Astrocyte of the spinal cord (primary cell): ENCODE measurements at regions not wholly inside any gene's neighbourhood (a gene's known extent, or its start where the extent isn't known, plus 50 kb on each side); places are given as distances from the start of the nearest gene placed in this dataset.

Source experiments
- DNase-seq: peaks from one replicate; pipeline ENCODE4 v3.0.0; 2011; ENCODE audit warnings: low read depth, low spot score
- H3K4me3 ChIP-seq: 2 replicates; pipeline ENCODE4 v1.5.1; 2011; ENCODE audit warnings: low read depth, mild to moderate bottlenecking, low read length, moderate library complexity
- CTCF ChIP-seq: IDR thresholded peaks from 2 replicates; pipeline ENCODE4 v1.5.1; 2012; ENCODE audit warnings: low read depth, mild to moderate bottlenecking, low read length, inconsistent platforms
- in situ Hi-C: cut with HindIII; loops from 2 replicates; pipeline ENCODE4 v1.10.0; 2017; ENCODE audit warnings: low sequenced_read_pairs

DNA sequence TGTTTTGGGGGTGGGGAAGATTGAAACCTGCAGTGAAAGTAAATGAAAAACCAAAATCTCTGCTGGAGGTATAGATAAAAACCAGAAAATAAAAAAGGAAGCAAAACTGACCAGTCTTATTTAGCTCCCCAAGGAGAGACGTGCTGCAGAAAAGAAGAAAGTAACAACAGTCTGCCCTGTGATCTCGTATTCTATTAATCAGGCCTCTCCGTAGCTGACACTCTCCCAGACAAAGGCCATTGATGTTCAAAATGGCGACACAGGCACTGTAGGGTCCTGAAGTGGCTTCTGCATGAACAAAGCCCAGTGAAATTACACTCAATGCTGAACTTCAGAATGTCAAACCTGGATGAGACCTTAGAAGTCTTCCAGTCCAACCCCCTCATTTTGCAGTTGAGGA is 106.6 kb downstream of the NXPE2 start:
- no peak for TF ChIP-seq CTCF
- H3K4me3 ChIP-seq = no peak overlapping the region
- DNase-seq = no peak
- in situ Hi-C loops = no loop called here

DNA sequence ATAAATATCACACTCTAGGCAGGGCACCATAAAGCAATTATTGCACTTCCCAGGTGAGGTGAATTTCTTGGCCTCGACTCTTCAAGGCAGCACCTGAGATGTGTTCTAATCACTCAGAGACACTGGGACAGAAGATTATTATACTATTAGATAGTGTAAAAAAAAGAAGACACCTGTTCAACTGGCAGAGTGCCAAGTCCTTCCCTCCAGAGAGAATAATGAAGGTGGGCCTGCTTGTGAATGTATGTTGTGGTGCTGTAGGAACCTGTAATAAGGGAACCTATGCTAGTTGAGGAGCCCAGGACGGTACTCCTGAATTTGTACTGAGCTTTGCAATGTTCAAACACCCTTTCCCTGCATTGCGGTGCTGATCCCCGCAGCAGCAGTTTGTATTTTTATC is 107.5 kb downstream of the NXPE2 start:
- TF ChIP-seq CTCF = no peak
- in situ Hi-C loops = no loop called here

GRCh38 chr11:114787126-114787525 is 108.8 kb downstream of the NXPE2 start:
- H3K4me3 ChIP-seq = no peak overlapping the region
- DNase-seq = no peak
- in situ Hi-C loops = no loop called here
- no peak for TF ChIP-seq CTCF

More for the DNA sequence above, 107.5 kb downstream of the NXPE2 start:
- H3K4me3 ChIP-seq = no peak overlapping the region
- no peak for DNase-seq

DNA sequence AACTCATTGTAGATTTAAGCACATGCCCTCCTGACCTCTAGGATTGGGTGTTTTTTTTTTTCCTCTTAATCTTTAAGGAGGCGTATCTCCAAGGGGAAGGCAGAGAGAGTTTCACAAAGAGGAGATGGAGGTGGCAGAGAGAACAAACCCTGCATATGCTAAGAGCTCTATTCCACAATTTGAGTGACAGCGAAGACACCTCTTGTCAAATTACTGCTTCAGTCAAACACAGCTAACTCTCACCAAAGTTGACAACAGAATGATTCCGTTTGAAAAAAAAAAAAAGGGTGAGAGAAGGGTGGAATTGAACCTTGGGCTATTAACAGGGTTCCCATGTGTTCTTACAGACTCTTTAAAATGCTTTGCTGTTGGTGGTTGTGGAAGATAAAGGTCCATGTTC is 112.6 kb downstream of the NXPE2 start:
- DNase-seq = no peak
- H3K4me3 ChIP-seq = no peak overlapping the region
- in situ Hi-C loops = no loop called here
- TF ChIP-seq CTCF = no peak

GRCh38 chr11:114794048-114794684 is 115.8 kb downstream of the NXPE2 start:
- no peak for DNase-seq

GRCh38 chr11:114796954-114797721 is 118.8 kb downstream of the NXPE2 start:
- H3K4me3 ChIP-seq = no peak overlapping the region
- TF ChIP-seq CTCF = no peak
- DNase-seq = no peak
- in situ Hi-C loops = no loop called here

More at GRCh38 chr11:114794048-114794684, 115.8 kb downstream of the NXPE2 start:
- no peak for TF ChIP-seq CTCF
- in situ Hi-C loops = no loop called here
- no peak overlapping the region for H3K4me3 ChIP-seq
